Endodermal cell (in vitro differentiated cells): ENCODE measurements at regions not wholly inside any gene's neighbourhood (a gene's known extent, or its start where the extent isn't known, plus 50 kb on each side); places are given as distances from the start of the nearest gene placed in this dataset.

Experiments
- DNase-seq: peaks from one replicate; pipeline ENCODE4 v3.0.0-alpha.2; 2017
- H3K27ac ChIP-seq: 2 replicates; pipeline ENCODE4 v1.5.1; 2013; ENCODE audit warnings: mild to moderate bottlenecking, low read depth, low read length, moderate library complexity
- H3K27me3 ChIP-seq: 2 replicates; pipeline ENCODE4 v1.6.1; 2013; ENCODE audit warnings: mild to moderate bottlenecking, low read length, moderate library complexity; ENCODE audit not compliant: insufficient read depth, control insufficient read depth, poor library complexity, severe bottlenecking
- H3K36me3 ChIP-seq: 2 replicates; pipeline ENCODE4 v1.7.0; 2013; ENCODE audit warnings: mild to moderate bottlenecking, low read length, moderate library complexity; ENCODE audit not compliant: control insufficient read depth, insufficient read depth
- H3K4me1 ChIP-seq: one replicate; pipeline ENCODE4 v1.7.0; 2013; ENCODE audit warnings: low read length; ENCODE audit not compliant: control insufficient read depth, insufficient read depth
- H3K4me3 ChIP-seq: 2 replicates; pipeline ENCODE4 v1.5.1; 2013; ENCODE audit warnings: mild to moderate bottlenecking, low read length, moderate library complexity
- H3K9ac ChIP-seq: 2 replicates; pipeline ENCODE4 v1.6.1; 2013; ENCODE audit warnings: mild to moderate bottlenecking, low read length, moderate library complexity; ENCODE audit not compliant: poor library complexity, severe bottlenecking; ENCODE audit errors: extremely low read depth
- H3K9me3 ChIP-seq: 2 replicates; pipeline ENCODE4 v1.6.1; 2013; ENCODE audit warnings: mild to moderate bottlenecking, low read length, moderate library complexity; ENCODE audit not compliant: control insufficient read depth
- H3K27ac Mint-ChIP-seq: 2 replicates; pipeline ENCODE4 v1.8.0; 2020; ENCODE audit warnings: mixed read lengths
- H3K27me3 Mint-ChIP-seq: 2 replicates; pipeline ENCODE4 v1.8.0; 2021; ENCODE audit warnings: mild to moderate bottlenecking, mixed read lengths; ENCODE audit not compliant: insufficient read depth
- H3K36me3 Mint-ChIP-seq: 2 replicates; pipeline ENCODE4 v1.8.0; 2020; ENCODE audit warnings: low read depth, mixed read lengths
- H3K4me1 Mint-ChIP-seq: 2 replicates; pipeline ENCODE4 v1.8.0; 2020; ENCODE audit warnings: mixed read lengths
- H3K4me3 Mint-ChIP-seq: 2 replicates; pipeline ENCODE4 v1.8.0; 2020; ENCODE audit warnings: mild to moderate bottlenecking, moderate library complexity, mixed read lengths
- H3K9me3 Mint-ChIP-seq: 2 replicates; pipeline ENCODE4 v1.8.0; 2020; ENCODE audit warnings: mild to moderate bottlenecking, mixed read lengths
- WGBS, 2 experiments: methylation state at CpG; one replicate each; pipeline versions ENCODE4 v1.1.5 to v1.1.7; 2013; ENCODE audit warnings: missing lambda C conversion rate in 2 of 2, mixed read lengths in 1 of 2; ENCODE audit not compliant: insufficient coverage in 1 of 2, insufficient read length in 1 of 2; 5-methylcytosine and 5-hydroxymethylcytosine counted together
- TF ChIP-seq, protein P1 (sequence below): fragments of 200-600 bp; sonication (generic); conservative IDR thresholded peaks from 2 replicates; pipeline ENCODE4 v1.5.0; 2021; ENCODE audit warnings: antibody characterized with exemption, mild to moderate bottlenecking

DNA sequence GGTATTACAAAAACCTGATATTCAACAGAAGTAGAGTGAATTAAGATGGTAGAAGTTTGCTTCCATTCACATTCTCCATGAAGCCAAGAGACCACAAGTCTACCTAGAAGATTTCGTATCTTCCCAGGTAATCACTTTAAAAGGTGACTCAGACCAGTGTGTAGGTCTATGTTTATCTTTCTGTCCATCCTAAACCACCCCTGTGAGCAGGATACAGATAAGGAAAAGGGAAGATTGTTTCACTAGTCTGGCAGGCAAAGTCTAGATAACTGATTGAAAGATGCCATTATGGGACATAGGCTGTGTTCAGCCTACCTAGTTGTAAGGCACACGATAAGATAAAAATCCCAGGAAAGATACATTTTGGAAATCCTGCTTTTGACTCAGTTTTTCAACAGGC, 244.3 kb upstream of the NWD2 start:
- peaks cover 2% of the 10 kb centered on the region for H3K9me3 Mint-ChIP-seq
- no peak overlapping the region for H3K4me3 ChIP-seq
- DNase-seq: no peak
- H3K36me3 Mint-ChIP-seq: no peaks in the 10 kb centered on the region
- no peak overlapping the region for H3K27ac Mint-ChIP-seq
- no peaks in the 10 kb centered on the region for H3K4me1 Mint-ChIP-seq
- 87 to 90% methylated on average over 1 to 2 of the region's 2 CpGs for WGBS, 2 experiments
- H3K36me3 ChIP-seq: no peaks in the 10 kb centered on the region
- no peaks in the 10 kb centered on the region for H3K4me1 ChIP-seq
- no peak overlapping the region for H3K4me3 Mint-ChIP-seq
- H3K9ac ChIP-seq: no peak overlapping the region
- H3K9me3 ChIP-seq: no peaks in the 10 kb centered on the region
- H3K27me3 ChIP-seq: no peaks in the 10 kb centered on the region
- TF ChIP-seq, protein P1, sequence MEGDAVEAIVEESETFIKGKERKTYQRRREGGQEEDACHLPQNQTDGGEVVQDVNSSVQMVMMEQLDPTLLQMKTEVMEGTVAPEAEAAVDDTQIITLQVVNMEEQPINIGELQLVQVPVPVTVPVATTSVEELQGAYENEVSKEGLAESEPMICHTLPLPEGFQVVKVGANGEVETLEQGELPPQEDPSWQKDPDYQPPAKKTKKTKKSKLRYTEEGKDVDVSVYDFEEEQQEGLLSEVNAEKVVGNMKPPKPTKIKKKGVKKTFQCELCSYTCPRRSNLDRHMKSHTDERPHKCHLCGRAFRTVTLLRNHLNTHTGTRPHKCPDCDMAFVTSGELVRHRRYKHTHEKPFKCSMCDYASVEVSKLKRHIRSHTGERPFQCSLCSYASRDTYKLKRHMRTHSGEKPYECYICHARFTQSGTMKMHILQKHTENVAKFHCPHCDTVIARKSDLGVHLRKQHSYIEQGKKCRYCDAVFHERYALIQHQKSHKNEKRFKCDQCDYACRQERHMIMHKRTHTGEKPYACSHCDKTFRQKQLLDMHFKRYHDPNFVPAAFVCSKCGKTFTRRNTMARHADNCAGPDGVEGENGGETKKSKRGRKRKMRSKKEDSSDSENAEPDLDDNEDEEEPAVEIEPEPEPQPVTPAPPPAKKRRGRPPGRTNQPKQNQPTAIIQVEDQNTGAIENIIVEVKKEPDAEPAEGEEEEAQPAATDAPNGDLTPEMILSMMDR: no peak
- no peaks in the 10 kb centered on the region for H3K27me3 Mint-ChIP-seq
- H3K27ac ChIP-seq: no peak overlapping the region

DNA sequence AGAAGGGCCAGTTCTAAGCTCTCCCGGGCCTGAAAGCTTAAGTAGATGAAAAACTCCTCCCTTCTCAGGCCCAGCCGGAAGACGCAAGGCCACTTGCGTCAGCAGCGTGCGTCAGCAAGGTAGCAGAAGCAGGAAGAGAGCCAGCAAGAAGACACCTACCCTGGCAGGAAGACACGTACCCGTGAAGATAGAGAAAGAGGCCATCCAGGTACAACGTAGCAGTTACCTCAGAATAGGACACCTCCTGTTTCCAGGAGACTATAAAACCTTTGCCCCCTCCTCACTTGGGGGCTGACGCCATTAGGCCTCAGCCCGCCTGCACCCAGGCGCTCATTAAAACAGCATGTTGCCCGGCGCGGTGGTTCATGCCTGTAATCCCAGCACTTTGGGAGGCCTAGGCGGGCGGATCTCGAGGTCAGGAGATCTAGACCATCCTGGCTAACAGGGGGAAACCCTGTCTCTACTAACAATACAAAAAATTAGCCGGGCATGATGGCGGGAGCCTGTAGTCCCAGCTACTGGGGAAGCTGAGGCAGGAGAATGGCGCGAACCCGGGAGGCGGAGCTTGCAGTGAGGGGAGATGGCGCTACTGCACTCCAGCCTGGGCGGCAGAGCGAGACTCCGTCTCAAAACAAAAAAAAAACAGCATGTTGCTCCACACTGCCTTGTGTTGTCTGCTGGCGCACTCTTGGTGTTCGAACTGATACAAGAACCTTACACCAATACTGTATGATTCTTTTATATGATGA, 242.7 kb upstream of the NWD2 start:
- no peak for DNase-seq
- 94 to 96% methylated on average over 22 to 28 of the region's 30 CpGs for WGBS, 2 experiments
- Mint-ChIP-seq H3K36me3 (no peaks in the 10 kb centered on the region), H3K4me3 (no peak overlapping the region), H3K27ac (no peak overlapping the region), H3K9me3 (peaks cover 7% of the 10 kb centered on the region), H3K27me3 (no peaks in the 10 kb centered on the region), H3K4me1 (no peaks in the 10 kb centered on the region)
- Histone ChIP-seq H3K36me3 (no peaks in the 10 kb centered on the region), H3K9ac (no peak overlapping the region), H3K27ac (no peak overlapping the region), H3K27me3 (no peaks in the 10 kb centered on the region), H3K4me1 (no peaks in the 10 kb centered on the region), H3K9me3 (no peaks in the 10 kb centered on the region), H3K4me3 (no peak overlapping the region)
- TF ChIP-seq, protein P1: no peak

DNA sequence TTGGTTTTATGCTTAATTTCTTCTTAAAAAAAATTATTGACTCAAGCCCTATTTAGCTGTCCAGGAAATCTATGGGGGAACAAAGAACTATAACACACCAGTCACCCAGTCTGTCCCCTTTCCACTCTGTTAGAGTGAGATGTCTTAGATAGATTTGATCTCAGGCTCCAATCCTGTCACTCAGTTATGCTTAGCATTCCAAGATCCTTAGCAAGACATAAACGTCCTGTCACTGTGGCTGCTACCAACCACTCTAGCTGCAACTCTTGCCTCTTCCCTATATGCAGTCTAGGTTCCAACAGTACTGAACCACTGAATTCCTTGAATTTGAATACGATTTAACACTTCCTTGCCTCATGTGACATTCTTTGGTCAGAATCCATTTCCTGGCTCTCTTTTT, 241.9 kb upstream of the NWD2 start:
- no peak for DNase-seq
- no peak overlapping the region for H3K4me3 ChIP-seq
- Mint-ChIP-seq H3K4me1 (no peaks in the 10 kb centered on the region), H3K4me3 (no peak overlapping the region), H3K36me3 (no peaks in the 10 kb centered on the region), H3K27me3 (no peaks in the 10 kb centered on the region), H3K27ac (no peak overlapping the region), H3K9me3 (peaks cover 7% of the 10 kb centered on the region)
- no peaks in the 10 kb centered on the region for H3K36me3 ChIP-seq
- TF ChIP-seq, protein P1: no peak
- no peaks in the 10 kb centered on the region for H3K4me1 ChIP-seq
- H3K9ac ChIP-seq: no peak overlapping the region
- H3K9me3 ChIP-seq: peaks cover 4% of the 10 kb centered on the region
- H3K27ac ChIP-seq: no peak overlapping the region
- WGBS, 2 experiments: 56 to 74% methylated on average over 1 to 2 of the region's 2 CpGs
- H3K27me3 ChIP-seq: no peaks in the 10 kb centered on the region
